ENCODE measurements at regions not wholly inside any gene's neighbourhood (a gene's known extent, or its start where the extent isn't known, plus 50 kb on each side); places are given as distances from the start of the nearest gene placed in this dataset.
"Not testable (repeated sequence)": the region's sequence is repeated elsewhere in the genome, so short reads cannot be mapped to it uniquely, and the experiment has no call there.

DNA sequence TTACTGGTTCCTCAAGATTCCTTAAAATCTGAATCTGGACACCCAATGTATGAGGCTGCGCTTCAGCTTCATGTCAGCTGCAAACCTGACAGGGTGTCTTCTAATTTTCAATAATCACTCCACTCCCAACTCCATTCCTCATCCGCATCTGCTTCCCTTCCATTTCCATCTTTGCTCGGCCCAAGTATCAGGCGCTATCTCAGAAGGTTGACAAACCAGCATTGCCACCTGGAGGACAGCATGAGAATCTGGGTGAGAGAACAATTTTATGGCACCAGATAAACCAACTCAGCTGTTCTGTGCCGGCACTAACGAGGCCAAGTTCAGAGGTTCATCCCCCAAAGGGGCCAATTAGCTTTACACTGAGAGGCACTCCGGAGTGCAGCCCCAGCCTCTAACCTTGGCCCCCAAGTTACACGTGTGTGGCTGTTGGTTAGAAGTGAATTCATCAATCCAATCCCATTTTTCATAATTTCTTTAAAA, 79.1 kb upstream of the LMO2 start:
- no peak for DNase-seq

DNA sequence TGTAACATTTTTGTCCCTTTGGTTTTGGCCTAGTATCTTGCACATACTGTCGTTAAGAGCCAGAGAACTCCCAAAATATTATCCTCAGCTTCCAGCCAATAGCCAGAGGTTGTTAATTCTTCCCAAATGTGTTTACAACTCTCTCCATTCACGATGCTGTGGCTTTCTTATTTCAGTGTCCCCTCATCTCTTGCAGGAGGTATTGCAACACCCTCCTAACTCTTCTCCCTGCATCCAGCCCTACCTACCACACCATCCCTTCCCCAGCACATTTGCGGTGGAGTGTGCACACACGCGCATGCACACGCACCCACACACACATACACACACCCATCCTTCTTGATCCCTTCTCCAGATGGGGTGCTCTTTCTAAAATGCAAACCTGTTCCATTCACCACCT, 75.6 kb upstream of the LMO2 start:
- no peak for DNase-seq

DNA sequence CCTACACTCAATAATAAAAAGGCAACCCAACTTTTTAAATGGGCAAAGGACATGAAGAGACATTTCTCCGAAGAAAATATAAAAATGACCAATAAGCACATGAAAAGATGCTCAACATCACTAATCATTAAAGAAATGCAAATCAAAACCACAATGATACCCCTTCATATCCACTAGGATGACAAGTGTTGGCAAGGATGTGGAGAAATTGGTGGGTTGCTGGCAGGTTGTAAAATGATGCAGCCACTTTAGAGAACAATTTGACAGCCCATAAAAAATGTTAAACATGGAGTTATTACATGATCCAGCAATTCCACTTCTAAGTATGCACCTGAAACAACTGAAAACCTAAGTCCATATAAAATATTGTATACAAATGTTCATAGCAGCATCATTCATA, 73.2 kb upstream of the LMO2 start:
- DNase-seq = no peak

DNA sequence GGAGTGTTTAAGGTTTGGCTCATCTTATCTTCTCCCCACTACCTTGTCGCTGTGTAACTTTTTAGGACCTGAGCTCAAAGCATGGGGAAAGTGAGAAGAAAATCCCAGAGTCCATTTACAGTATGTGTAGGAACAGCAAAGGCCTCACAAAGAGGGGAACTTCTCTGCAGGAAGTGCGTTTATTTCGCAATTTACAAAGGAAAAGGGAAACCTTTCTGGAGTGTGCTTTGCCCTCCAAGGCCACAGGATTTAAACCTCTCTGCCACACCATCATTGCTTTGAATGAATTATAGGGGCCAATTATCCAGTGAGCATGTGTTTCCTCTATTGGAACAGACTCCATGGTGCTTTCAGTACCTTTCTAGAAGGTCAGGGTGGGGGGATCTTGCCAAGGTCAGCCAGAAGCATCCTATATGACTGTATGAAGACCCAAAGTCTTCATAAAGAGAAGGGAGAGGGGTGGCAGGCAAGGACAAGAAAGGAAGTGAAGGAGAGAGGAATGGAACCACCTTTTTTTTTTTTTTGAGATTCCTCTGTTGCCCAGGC, 68.1 kb upstream of the LMO2 start:
- DNase-seq = no peak

DNA sequence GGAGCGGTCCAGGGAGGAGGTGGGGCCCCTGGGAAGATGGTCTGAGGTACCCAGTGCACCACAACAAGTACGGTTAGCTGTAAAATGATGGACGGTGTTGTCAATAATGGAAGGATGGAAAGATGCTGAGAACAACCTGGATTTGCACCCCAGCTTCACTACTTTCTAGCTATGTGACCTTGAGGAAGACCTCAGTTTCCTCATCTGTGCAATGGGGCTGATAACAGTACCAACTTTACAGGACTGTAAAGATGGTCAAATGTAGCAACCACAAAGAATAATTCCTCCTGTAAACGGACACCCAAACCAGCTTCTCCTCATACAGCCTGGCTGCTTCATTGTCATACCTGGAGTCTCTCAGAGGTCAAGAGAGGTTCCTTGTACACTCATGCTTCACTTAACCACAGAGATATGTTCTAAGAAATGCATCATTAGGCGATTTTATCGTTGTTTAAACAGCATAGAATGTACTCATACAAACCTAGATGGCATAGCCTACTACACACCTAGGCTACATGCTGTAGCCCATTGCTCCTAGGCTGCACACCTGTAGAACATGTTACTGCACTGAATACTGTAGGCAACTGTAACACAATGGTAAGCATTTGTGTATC, 65.5 kb upstream of the LMO2 start:
- no peak for DNase-seq

DNA sequence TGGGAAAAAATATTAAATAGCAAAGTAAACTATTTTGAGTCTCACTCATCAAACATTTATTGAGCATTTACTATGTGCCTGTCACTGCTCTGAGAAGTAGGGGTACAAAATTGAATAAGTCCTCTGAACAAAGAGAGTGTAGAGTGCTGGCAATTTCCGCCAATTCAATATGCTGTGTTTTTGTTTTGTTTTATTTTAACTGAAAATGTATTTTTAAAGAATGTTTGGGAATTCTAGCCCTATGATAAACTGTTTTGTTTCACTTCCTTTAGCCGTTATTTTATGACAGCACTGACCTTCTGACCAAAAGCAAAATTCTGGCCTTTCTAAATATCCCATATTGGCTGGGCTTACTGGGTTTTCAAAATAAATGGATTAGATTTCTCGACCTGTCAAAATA, 64.7 kb upstream of the LMO2 start:
- no peak for DNase-seq

DNA sequence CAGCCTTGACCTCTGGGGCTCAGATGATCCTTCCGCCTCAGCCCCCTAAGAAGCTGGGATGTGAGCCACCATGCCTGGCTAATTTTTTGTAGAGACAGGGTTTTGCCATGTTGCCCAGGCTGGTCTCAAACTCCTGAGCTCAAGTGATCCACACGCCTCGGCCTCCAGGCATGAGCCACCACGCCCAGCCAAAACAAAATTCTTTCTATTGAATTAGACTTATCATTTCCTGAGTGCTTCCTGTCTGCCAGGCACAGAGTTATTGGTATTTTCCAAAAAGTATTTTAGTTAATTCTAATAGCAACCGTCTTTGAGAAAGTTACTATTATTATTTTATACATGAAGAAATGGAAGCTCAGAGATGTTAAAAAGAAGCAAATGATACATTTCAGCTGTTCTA, 61.4 kb upstream of the LMO2 start:
- no peak for DNase-seq

DNA sequence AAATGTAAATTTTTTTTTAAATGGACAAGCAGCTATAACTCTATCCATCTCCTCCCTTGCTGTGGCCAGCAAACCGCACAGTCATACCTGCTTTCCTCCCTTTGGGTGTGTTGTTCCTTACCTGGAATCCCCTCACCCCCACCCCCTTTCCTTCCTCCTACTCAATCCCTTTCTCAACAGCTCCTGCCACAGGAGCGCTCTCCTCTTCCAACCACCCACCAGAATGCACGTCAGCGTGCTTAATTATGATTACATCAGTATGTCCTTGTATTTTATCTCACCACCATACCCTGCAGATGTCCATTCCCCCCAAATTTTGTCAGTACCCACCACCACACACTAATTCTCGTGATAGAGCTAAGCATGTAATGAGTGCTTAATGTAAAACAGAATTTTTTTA, 60.9 kb upstream of the LMO2 start:
- no peak for DNase-seq

DNA sequence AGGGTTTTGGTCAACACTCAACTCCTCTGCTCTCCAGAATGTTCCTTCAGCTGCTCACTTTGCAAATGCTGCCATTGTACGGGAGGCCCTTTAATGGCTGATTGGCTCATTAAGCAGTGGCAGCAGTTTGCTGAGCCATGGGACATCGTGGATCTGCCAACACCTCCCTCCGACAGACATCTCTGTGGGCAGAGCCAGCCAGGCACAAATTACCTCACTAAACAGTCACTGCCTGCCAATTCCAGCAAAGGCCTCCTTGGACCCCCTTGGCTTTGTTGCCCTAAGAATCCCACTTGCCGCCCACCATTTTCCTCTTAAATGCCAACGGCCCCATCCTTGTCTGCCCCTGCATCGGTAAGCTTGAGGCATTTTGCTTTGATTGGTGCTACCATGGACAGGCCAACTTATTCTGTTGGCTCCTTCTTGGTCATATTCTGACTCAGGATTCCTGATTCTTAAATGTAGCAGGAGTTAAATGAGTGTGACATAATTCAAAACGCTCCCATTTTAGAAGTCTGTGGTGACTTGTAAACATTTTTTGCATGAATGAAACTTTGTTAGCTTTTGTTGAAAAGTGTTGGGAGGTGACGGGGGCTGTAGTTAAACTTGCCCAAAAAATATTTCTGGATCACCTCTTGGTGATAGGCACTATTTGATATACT, 57.5 kb upstream of the LMO2 start:
- DNase-seq = no peak

DNA sequence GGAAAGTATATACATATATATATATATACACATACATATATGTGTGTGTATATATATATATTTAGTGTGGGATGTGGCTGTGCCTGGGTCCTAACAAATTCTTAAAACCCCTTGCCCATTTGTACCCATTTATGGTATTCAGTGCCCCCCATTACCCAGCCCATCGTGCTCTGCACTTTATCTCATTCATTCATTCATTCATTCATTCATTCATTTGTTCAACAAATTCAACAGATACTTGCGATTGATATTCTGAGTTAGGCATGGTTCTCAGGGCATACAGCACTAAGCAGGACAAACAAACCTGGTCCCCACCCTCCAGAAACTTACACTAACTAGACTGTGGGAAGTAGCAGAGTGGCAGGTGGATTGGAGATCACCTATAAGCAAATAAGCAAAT, 56.6 kb upstream of the LMO2 start:
- no peak for DNase-seq

DNA sequence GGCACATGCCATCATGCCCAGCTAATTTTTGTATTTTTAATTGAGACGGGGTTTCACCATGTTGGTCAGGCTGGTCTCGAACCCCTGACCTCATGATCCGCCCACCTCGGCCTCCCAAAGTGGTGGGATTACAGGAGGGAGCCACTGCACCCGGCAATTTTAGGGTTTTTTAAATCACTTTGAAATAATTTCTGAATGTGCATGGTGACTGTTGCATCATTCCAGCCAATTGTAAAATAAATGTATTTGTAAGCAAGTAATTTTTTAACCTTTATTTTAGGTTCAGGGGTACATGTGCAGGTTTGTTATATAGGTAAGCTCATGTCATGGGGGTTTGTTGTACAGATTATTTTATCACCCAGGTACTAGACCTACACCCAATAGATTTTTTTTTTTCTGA, 56.0 kb upstream of the LMO2 start:
- DNase-seq = not testable (repeated sequence)

DNA sequence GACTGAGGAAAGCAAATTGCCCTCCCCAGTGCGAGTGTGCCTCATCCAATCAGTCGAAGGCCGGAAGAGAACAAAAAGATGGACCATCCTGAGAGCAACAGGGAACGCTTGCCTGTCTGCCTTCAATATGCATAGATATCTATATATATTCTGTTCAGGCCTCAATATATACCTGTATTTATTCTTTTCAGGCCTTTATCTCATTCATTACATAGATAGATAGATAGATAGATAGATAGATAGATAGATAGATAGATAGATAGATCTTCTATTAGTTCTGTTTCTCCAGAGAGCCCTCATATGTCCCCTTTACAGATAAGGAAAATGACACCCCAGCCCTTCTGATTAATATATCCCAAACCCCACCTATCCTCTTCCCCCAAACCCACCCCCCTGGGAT, 55.1 kb upstream of the LMO2 start:
- no peak for DNase-seq

DNA sequence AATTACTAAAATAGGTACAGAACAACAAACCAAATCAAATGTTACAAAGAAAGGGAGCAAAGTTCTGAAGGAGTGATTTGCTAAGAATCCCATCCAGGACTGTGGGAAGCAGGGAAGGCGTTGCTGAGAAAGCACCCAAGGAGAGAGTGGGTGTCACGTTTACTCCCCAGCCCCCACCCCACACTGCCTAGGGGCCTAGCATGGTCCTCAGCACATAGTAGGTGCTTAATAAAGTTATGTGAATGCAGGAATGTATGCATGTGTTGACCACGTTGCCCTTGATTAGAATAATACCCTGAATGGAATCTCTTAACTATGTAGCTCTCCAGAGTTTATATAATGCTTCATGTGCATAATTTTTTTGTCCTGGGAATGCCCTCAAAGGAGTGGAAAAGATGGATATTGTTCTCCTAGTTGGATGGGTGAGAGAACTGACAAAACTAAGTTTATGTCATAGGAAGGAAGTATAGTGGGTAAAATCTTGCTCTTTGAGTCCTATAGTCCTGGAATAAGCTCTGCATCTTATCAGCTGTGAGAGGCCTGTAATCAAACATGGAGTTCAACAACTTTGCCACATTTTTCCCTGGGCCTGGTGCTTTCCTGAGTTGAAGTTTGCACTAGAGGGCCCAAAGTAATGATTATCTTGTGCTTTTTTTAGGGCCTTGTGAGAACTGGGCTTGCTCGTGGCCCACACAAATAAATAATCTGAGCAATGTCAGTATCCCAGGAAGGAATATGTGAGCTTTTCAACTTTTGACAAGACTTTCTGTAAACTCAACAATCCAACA, 53.8 kb upstream of the LMO2 start:
- no peak for DNase-seq

DNA sequence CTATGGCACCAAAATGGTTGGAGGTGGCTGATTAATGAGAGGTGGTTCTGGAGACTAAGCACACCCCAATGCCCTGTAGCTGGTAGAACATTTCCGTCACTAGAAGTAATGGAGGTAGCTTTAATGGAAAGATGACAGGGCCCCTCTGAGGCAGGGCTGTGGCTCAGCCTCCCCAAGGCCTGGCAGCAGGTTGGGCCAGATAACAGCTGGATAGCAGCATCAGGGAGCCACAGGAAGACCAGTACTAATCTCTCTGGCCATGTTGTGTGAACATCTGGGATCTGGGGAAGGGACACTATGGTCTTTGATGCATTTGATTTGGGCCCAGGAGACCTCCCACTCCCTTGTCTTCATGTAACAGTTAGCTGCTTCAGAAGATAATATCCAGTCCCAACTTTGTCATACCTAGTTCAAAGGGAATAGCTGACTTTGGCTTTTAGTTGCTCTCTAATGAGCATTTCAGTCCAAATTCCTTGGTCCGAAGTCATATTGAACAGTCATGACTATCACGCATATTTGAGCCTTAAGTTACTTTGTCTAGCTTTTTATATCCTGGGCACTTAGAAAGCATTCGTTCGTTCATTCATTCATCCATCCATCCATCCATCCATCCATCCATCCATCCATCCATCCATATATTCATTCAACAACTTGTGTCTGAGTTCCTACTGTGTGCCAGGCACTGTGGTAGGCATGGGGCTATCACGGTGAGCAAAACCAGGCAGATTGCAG, 53.0 kb upstream of the LMO2 start:
- no peak for DNase-seq

DNA sequence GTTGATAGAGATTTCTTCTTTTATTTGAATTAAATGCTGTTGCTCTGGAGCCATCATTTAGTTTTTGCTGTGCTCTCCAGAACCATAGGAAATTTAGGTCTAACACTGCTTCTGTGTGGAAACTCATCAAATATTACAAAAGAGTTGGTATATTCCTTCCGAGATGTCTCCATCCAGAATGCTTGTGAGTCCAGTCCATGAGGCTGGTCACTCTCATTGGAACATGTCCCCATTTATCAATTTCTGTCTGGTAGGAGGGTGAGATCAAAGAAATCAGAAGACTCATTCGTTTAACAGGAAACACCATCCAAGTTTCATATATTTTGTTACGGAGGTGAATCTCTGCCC, 52.4 kb upstream of the LMO2 start:
- no peak for DNase-seq

DNA sequence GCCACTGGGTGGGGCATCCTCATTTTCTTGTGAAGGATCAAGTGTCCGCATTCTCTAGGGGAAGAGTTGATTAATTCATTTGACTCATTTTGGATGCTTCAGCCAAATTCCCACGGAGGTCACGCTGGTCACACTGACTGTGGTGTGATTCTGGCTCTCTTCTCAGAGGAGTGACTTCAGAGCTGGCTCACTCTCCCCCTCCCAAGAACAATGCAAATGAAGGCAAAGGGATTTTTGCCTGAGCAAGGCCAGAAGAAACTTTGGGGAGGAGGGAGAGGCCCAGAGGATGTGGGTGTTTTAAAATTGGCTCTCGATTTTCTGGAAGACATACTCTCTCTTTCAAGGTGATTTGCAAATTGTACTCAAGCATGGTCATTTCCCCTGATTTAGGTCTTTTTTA, 51.1 kb upstream of the LMO2 start:
- DNase-seq = no peak

DNA sequence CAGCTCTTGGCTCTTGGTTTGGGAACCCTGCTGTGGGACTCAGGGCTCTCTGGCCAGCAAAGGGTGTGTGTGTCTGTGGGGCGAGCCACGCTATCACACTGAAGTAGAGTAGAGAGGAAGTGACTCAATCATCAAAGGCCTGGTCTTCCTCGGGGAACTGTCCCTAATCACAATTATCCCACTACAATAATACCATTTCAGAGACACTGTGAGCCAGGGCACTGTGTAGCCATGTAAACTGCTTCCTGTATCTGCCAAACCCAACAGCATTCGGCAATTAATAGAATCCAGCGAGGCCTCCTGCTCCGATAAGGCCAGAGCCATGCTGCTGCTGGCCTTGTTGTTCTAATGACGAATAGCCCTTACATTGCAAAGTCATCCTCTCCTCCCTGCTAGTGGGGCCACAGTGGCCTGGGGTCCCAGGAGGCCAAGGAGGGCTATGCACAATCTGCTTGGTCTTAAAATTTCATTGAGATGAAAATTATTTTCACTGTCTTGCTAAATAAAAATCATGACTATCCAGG, 49.8 kb upstream of the LMO2 start:
- no peak for DNase-seq
